ENCODE measurements at regions not wholly inside any gene's neighbourhood (a gene's known extent, or its start where the extent isn't known, plus 50 kb on each side); places are given as distances from the start of the nearest gene placed in this dataset.

DNA sequence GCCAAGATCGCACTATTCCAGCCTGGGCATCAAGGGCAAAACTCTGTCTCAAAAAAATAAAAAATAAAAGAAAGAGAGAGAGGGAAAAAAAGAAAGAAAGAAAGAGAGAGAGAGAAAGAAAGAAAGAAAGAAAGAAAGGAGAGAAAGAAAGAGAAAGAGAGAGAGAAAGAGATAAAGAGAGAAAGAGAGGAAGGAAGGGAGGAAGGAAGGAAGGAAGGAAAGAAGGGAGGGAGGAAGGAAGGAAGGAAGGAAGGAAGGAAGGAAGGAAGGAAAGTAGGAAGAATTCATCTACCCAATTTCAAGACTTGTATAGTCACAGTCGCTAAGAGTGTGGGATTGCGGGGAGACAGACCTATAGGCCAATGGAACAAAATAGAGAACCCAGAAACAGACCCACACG is 290.6 kb downstream of the NPHP4 start:
- no peak for TF ChIP-seq CBFB (IDR thresholded peaks at IDR 0.05; ENCODE audit: low read depth)
- TF ChIP-seq, protein P1, sequence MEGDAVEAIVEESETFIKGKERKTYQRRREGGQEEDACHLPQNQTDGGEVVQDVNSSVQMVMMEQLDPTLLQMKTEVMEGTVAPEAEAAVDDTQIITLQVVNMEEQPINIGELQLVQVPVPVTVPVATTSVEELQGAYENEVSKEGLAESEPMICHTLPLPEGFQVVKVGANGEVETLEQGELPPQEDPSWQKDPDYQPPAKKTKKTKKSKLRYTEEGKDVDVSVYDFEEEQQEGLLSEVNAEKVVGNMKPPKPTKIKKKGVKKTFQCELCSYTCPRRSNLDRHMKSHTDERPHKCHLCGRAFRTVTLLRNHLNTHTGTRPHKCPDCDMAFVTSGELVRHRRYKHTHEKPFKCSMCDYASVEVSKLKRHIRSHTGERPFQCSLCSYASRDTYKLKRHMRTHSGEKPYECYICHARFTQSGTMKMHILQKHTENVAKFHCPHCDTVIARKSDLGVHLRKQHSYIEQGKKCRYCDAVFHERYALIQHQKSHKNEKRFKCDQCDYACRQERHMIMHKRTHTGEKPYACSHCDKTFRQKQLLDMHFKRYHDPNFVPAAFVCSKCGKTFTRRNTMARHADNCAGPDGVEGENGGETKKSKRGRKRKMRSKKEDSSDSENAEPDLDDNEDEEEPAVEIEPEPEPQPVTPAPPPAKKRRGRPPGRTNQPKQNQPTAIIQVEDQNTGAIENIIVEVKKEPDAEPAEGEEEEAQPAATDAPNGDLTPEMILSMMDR (IDR thresholded peaks at IDR 0.05 in 2 of 3, conservative IDR thresholded peaks at IDR 0.05 in 1 of 3; ENCODE audit: control insufficient read depth in 2 of 3, extremely low read depth in 1 of 3, insufficient read depth in 1 of 3, low read depth in 3 of 3, low read length in 3 of 3), result no peak
- no peak for TF ChIP-seq EZH2 (IDR thresholded peaks at IDR 0.05; ENCODE audit: borderline replicate concordance, control insufficient read depth, low read depth, low read length)
- TF ChIP-seq, protein P2, sequence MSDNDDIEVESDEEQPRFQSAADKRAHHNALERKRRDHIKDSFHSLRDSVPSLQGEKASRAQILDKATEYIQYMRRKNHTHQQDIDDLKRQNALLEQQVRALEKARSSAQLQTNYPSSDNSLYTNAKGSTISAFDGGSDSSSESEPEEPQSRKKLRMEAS (IDR thresholded peaks at IDR 0.05; ENCODE audit: low read depth, low read length), result no peak
- no peak for TF ChIP-seq POLR2A (IDR thresholded peaks at IDR 0.05; ENCODE audit: low read depth, low read length)
- TF ChIP-seq EP300 (IDR thresholded peaks at IDR 0.05; ENCODE audit: borderline replicate concordance in 1 of 2, control insufficient read depth in 1 of 2, low read depth in 2 of 2, low read length in 2 of 2), result no peak
- TF ChIP-seq MYC (IDR thresholded peaks at IDR 0.05; ENCODE audit: insufficient read depth, insufficient read length, insufficient replicate concordance, low read length, severe bottlenecking), result no peak
